Prostate gland (tissue), 2 donors: ENCODE measurements at regions not wholly inside any gene's neighbourhood (a gene's known extent, or its start where the extent isn't known, plus 50 kb on each side); places are given as distances from the start of the nearest gene placed in this dataset.

ENCODE experiments used
- CTCF ChIP-seq, 4 experiments: fragments of 200-600 bp in 2 of 4; fragments of 450-650 bp in 2 of 4; sonication (generic) in 2 of 4; IDR thresholded peaks; 1 replicate in 3 of 4; 2 replicates in 1 of 4; pipeline ENCODE4 v1.5.1; 2016 to 2019; ENCODE audit warnings: antibody characterized with exemption in 4 of 4, mild to moderate bottlenecking in 2 of 4, moderate library complexity in 2 of 4
- POLR2A ChIP-seq: fragments of 450-650 bp; IDR thresholded peaks from one replicate; pipeline ENCODE4 v1.6.1; 2016; ENCODE audit warnings: antibody characterized with exemption, mild to moderate bottlenecking

- no peak for TF ChIP-seq POLR2A
- TF ChIP-seq CTCF (IDR thresholded peaks at IDR 0.05), result no peak
Measured at GRCh38 chr9:107390778-107391177, 98.8 kb downstream of the KLF4 start.
